ENCODE measurements at regions not wholly inside any gene's neighbourhood (a gene's known extent, or its start where the extent isn't known, plus 50 kb on each side); places are given as distances from the start of the nearest gene placed in this dataset.

DNA sequence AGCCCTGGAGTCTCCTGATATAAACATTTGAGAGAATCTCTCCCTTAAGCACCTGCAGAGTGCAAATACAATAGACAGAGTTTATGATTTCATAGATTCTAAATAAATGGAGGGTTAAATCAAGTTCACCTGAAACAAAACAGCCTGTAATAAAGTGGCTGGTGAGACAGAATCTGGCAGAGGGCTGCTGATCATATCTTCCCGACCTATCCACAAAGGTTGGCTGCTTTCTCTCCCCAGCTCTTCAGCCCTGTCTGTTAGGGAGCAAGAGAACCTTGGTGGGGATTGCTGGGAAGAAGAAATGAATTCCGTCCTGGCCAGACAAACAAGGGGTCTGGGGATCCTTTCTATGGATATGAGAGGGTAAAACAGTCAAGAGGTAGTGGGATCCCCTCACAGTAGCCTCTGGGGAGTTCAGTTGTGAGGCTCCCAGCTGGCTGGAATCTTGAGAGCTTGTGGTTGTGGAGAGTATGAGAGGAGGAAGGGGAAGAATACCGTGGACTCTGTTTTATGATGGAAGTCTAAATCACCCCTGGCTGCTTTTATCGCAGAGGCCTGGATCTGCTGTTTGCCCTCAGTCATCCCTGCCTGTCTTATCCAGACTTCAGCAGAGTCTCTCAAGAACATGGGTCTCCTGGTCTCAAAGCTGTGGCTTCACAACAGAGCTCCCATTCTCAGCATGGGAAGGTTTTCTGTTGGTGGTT is 451.3 kb downstream of the NTRK3 start:
- DNase-seq (no peak), ATAC-seq (no peak)
- CTCF ChIA-PET: no interaction called here
- peaks cover 3% of the 10 kb centered on the region for H3K27me3 Mint-ChIP-seq
- intact Hi-C loops (cut with DNase I, micrococcal nuclease): no loop called here
- POLR2A ChIA-PET: no interaction called here
- H3K4me3 Mint-ChIP-seq: no peak overlapping the region
- no peaks in the 10 kb centered on the region for H3K36me3 Mint-ChIP-seq (ENCODE audit: low read depth)
- H3K4me1 Mint-ChIP-seq: no peaks in the 10 kb centered on the region
- no peak overlapping the region for H3K27ac Mint-ChIP-seq
- H3K9me3 Mint-ChIP-seq (ENCODE audit: low read depth): peaks cover 3% of the 10 kb centered on the region

DNA sequence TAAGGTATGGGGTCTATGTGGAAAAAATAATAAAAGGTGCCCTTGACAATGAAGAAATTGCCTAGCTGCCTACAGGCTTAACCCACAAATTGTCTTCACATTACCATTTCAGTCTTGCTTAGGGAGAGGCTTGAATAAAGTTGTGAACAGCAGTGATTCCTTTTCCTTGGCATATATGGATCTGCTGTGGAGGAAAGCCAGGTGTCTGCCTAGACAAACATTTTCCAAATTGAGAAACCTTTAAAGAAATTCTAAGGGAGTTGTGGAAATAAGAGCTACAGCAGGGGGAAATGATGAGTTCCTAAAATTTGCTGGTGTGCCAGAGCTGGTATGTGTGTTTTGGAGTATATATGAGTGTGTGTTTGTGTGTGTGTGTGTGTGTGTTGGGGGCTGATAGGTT is 452.1 kb downstream of the NTRK3 start:
- H3K4me1 Mint-ChIP-seq: no peaks in the 10 kb centered on the region
- H3K36me3 Mint-ChIP-seq (ENCODE audit: low read depth): no peaks in the 10 kb centered on the region
- DNase-seq (no peak), ATAC-seq (no peak)
- peaks cover 4% of the 10 kb centered on the region for H3K9me3 Mint-ChIP-seq (ENCODE audit: low read depth)
- no peak overlapping the region for H3K4me3 Mint-ChIP-seq
- H3K27ac Mint-ChIP-seq: no peak overlapping the region
- H3K27me3 Mint-ChIP-seq: peaks cover 3% of the 10 kb centered on the region
- CTCF ChIA-PET: no interaction called here
- POLR2A ChIA-PET: no interaction called here
- intact Hi-C loops (cut with DNase I, micrococcal nuclease): no loop called here

DNA sequence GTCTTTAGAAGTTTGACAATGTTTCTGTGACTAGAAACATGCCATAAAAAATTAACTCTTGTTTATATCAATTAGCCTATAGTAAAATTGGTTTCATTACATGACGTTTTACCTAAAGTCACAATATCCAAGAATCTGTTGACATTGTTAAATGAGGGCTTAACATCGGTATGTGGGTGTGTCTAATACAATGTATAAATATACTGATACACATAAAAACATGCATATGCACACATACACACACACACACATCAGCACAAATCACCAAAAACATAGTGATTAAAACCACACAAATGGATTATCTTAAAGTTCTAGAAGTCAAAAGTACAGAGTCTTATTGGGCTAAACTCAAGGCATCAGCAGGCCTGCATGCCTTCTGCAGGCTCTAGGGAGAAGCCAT is 456.7 kb downstream of the NTRK3 start:
- Mint-ChIP-seq H3K27ac (no peak overlapping the region), H3K36me3 (ENCODE audit: low read depth) (no peaks in the 10 kb centered on the region), H3K27me3 (peaks cover 2% of the 10 kb centered on the region), H3K9me3 (ENCODE audit: low read depth) (peaks cover 4% of the 10 kb centered on the region), H3K4me1 (no peaks in the 10 kb centered on the region), H3K4me3 (no peak overlapping the region)
- POLR2A ChIA-PET: no interaction called here
- DNase-seq (no peak), ATAC-seq (no peak)
- CTCF ChIA-PET: no interaction called here
- intact Hi-C loops (cut with DNase I, micrococcal nuclease): no loop called here

DNA sequence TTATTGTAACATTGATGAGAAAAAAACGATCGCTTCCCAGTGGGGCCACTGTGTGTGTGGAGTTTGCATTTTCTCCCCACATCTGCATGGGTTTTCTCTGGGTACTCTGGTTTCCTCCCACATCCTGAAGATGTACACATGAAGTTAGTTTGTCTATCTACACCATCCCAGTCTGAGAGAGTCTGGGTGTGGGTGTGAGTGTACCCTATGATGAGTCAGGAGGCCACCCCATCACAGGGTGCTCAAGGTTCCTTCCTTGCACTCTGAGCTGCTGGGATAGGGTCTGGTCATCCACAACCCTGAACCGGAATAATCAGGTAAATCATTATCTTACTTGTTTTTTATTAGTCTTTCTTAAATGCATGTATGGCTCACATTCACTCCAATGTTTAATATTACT is 457.1 kb downstream of the NTRK3 start:
- H3K4me1 Mint-ChIP-seq: no peaks in the 10 kb centered on the region
- DNase-seq (no peak), ATAC-seq (no peak)
- H3K27me3 Mint-ChIP-seq: no peaks in the 10 kb centered on the region
- peaks cover 4% of the 10 kb centered on the region for H3K9me3 Mint-ChIP-seq (ENCODE audit: low read depth)
- H3K27ac Mint-ChIP-seq: no peak overlapping the region
- intact Hi-C loops (cut with DNase I, micrococcal nuclease): no loop called here
- ChIA-PET CTCF (no interaction called here), POLR2A (no interaction called here)
- no peaks in the 10 kb centered on the region for H3K36me3 Mint-ChIP-seq (ENCODE audit: low read depth)
- H3K4me3 Mint-ChIP-seq: no peak overlapping the region

DNA sequence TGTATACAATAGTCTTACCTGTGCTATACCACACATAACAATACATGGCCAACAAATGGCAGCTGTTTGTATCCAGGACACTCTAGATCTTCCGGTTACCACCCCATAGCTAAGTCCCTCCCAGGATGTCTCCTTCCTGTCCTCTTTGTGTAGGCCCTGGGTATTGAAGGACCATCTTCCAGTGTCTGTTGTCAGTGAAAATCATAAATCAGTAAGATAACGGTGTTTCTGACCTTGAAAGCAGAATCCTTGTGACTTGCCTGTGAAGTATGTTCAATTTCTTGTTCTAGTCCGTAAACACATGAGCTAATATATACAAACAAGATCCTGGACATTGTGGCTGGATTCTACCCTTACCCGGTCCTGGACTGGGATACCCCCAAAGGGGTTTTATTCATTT is 462.8 kb downstream of the NTRK3 start:
- Mint-ChIP-seq H3K4me1 (no peaks in the 10 kb centered on the region), H3K4me3 (no peak overlapping the region), H3K9me3 (ENCODE audit: low read depth) (no peaks in the 10 kb centered on the region), H3K27ac (no peak overlapping the region), H3K27me3 (no peaks in the 10 kb centered on the region), H3K36me3 (ENCODE audit: low read depth) (no peaks in the 10 kb centered on the region)
- ATAC-seq (no peak), DNase-seq (no peak)
- POLR2A ChIA-PET: no interaction called here
- CTCF ChIA-PET: interaction anchor here (0.7 kb wide), 1 partner anchor 55 kb away, joined by 3 read pairs; no protein-coding TSS in a partner anchor
- intact Hi-C loops (cut with DNase I, micrococcal nuclease): no loop called here

DNA sequence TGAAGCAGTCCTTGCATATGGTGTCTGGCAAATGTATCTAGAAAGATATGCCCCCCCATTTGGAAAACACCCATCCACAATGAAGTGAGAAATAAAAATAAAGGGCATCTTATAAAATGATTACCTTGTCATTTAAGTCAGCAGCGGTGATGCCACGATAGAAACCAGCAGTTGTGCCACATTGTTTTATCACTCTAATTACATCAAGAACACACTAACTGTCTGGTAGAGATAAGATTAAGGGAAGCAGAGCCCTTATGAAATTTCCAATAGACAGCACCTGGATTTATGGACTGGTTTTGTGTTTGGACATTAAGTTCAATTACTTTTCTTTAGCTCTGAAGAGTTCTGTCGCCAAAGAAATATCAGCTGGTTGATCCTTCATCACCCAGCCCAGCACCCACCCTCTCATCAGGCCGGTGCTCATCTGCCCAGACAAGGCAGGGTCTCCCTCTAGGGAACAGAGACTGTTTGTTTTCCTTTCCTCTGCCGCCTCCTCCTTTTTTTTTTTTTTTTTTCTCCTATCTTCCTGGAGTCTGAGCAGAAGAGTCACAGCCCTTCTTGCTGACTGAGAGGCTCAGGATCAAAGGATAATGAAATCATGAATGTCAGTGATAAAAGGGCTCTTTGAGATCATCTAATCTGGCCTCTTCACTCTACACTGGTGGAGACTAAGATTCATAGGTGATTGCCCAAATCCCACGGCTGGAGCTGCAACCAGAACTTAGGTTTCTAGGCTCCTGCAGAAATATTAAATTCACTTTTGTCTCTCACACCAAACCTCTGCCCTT is 464.1 kb downstream of the NTRK3 start:
- POLR2A ChIA-PET: no interaction called here
- no peak for DNase-seq
- no peak overlapping the region for H3K27ac Mint-ChIP-seq
- H3K4me3 Mint-ChIP-seq: no peak overlapping the region
- intact Hi-C loops (cut with DNase I, micrococcal nuclease): no loop called here
- H3K36me3 Mint-ChIP-seq (ENCODE audit: low read depth): no peaks in the 10 kb centered on the region
- CTCF ChIA-PET: no interaction called here
- H3K27me3 Mint-ChIP-seq: no peaks in the 10 kb centered on the region
- no peaks in the 10 kb centered on the region for H3K9me3 Mint-ChIP-seq (ENCODE audit: low read depth)
- no peak for ATAC-seq
- H3K4me1 Mint-ChIP-seq: no peaks in the 10 kb centered on the region

DNA sequence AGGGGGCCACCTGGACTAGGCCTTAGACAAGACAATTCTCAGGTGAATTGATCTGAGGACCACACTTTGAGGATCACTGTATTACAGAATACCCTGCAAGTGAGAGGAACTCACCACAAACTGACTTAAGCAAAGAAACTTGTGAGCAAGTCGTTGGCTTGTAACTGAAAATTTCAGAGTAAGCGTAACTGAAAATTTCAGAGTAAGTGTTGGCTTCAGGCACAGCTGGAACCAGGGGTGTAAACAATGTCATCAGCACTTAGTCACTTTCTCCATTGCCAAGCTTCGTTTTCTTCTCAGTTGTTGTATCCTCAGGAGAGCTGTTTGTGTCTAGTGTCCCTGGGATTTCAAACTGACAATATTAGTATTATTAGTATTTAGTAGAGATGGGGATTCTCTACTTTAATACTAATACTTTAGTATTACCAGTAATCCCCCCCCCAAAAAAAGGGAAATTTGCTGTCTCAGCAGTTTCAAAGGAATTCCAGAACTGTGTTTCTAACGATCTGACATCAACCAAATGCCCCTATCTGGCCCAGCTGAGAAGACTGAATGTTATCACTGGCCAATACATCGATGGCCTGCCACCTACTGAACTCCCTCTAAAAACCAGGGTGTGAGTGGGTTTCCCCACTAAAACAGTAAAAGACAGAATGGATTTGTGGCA is 474.4 kb downstream of the NTRK3 start:
- Mint-ChIP-seq H3K4me3 (no peak overlapping the region), H3K4me1 (no peaks in the 10 kb centered on the region)

DNA sequence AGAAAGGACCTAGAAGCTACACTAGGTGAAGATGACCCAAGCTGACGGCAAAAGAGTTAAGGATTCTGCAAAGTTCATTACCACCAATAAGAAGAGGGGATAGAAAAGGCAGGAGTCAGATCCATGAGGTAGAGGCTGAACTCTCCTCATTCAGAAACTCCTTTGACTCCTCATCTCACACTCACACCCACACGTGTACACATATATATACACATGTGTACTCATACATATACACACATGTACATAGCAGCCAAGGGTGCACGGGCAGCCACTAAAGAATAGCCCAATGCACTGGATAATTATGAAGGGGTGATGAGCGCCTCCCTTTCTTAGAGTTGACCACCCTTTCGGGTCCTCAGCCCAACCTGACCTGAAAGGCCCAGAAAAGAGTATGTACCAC is 476.8 kb downstream of the NTRK3 start:
- intact Hi-C loops (cut with DNase I, micrococcal nuclease): no loop called here
- no peak for ATAC-seq
- ChIA-PET POLR2A (no interaction called here), CTCF (no interaction called here)
- H3K4me3 Mint-ChIP-seq: no peak overlapping the region
- H3K36me3 Mint-ChIP-seq (ENCODE audit: low read depth): no peaks in the 10 kb centered on the region
- no peak overlapping the region for H3K27ac Mint-ChIP-seq
- H3K9me3 Mint-ChIP-seq (ENCODE audit: low read depth): no peaks in the 10 kb centered on the region
- H3K27me3 Mint-ChIP-seq: no peaks in the 10 kb centered on the region
- H3K4me1 Mint-ChIP-seq: no peaks in the 10 kb centered on the region
- no peak for DNase-seq

More for the DNA sequence above, 474.4 kb downstream of the NTRK3 start:
- Mint-ChIP-seq H3K36me3 (ENCODE audit: low read depth) (no peaks in the 10 kb centered on the region), H3K27ac (no peak overlapping the region), H3K9me3 (ENCODE audit: low read depth) (no peaks in the 10 kb centered on the region), H3K27me3 (no peaks in the 10 kb centered on the region)
- intact Hi-C loops (cut with DNase I, micrococcal nuclease): no loop called here
- ATAC-seq: no peak
- DNase-seq: no peak
- CTCF ChIA-PET: no interaction called here
- POLR2A ChIA-PET: no interaction called here

DNA sequence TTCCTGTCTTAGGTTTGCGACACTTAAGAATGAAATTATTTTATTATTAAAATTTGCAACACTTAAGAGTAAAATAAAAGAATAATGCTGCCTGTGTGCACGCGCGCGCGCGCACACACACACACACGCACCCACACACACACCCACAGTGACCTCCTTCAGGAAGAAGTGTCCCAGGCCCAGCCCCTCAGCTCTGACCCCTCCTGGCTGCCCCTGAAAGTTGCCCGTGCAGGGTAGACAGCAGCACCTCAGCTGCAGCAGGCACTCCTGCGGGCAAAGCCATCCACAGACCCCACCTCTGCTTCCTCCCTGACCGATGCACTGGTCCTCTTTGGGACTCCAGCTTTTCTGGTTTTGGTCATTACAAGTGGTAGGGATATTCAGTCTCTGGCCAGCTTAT is 478.2 kb downstream of the NTRK3 start:
- intact Hi-C loops (cut with DNase I, micrococcal nuclease): no loop called here
- POLR2A ChIA-PET: no interaction called here
- no peaks in the 10 kb centered on the region for H3K27me3 Mint-ChIP-seq
- no peaks in the 10 kb centered on the region for H3K4me1 Mint-ChIP-seq
- no peaks in the 10 kb centered on the region for H3K36me3 Mint-ChIP-seq (ENCODE audit: low read depth)
- DNase-seq (no peak), ATAC-seq (no peak)
- no peak overlapping the region for H3K4me3 Mint-ChIP-seq
- no peak overlapping the region for H3K27ac Mint-ChIP-seq
- H3K9me3 Mint-ChIP-seq (ENCODE audit: low read depth): no peaks in the 10 kb centered on the region
- CTCF ChIA-PET: no interaction called here

DNA sequence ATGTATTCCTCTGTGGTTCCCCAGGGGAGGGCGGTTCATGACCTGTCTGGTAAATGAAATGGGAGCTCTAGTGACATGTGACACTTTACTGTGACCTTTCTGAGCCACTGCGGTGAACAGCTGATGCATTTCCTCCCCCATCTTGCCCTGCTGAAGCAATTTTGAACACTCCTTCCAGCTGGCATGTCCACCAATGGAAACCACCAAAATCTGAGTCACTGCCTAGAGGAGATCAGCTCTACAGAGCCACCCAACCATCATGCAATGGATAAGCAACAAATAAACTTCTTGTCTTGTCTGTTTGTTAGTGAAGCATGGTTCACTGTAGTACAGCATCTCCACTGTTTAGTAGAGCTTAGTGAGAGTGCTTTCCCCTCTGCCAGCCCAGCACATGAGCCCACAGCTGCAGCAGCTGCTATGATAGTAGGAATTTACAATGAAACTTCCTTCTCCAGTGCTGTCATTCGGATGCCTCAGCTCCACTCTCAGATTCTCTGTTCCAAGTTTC is 479.4 kb downstream of the NTRK3 start:
- intact Hi-C loops (cut with DNase I, micrococcal nuclease): no loop called here
- Mint-ChIP-seq H3K4me1 (no peaks in the 10 kb centered on the region), H3K27me3 (no peaks in the 10 kb centered on the region), H3K36me3 (ENCODE audit: low read depth) (no peaks in the 10 kb centered on the region), H3K9me3 (ENCODE audit: low read depth) (no peaks in the 10 kb centered on the region), H3K27ac (no peak overlapping the region), H3K4me3 (no peak overlapping the region)
- ATAC-seq: no peak
- CTCF ChIA-PET: no interaction called here
- DNase-seq: no peak
- POLR2A ChIA-PET: no interaction called here

DNA sequence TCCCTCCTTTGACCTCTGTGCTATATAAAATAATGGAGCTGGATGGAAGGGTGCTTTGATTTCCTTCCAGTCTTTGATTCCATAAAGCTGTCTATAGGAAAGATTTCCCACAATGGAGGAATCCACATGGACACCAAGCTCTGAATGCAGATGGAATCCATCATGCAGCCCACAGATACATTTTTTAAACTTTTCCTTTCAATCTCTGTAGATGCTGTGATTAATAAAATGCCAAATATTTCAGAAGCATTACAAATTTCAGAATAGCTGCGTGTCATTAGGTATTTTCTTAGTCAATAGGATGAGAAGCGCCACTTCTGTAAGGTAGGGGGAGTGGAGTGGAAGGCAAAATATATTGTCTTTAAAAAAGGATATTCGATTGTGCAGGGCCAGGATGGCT is 489.0 kb downstream of the NTRK3 start:
- no peak for ATAC-seq
- Mint-ChIP-seq H3K4me3 (no peak overlapping the region), H3K9me3 (ENCODE audit: low read depth) (peaks cover 2% of the 10 kb centered on the region), H3K27ac (no peak overlapping the region), H3K4me1 (no peaks in the 10 kb centered on the region), H3K36me3 (ENCODE audit: low read depth) (no peaks in the 10 kb centered on the region), H3K27me3 (peaks cover 9% of the 10 kb centered on the region)
- CTCF ChIA-PET: no interaction called here
- intact Hi-C loops (cut with DNase I, micrococcal nuclease): no loop called here
- DNase-seq: no peak
- POLR2A ChIA-PET: no interaction called here
